Erythroblast (primary cell): ENCODE measurements at regions not wholly inside any gene's neighbourhood (a gene's known extent, or its start where the extent isn't known, plus 50 kb on each side); places are given as distances from the start of the nearest gene placed in this dataset.

Experiments
- GATA1 ChIP-seq: IDR thresholded peaks from 2 replicates; pipeline ENCODE4 v1.6.1; 2011; ENCODE audit warnings: low read depth, mild to moderate bottlenecking, control low read depth, low read length, moderate library complexity
- POLR2A ChIP-seq: IDR thresholded peaks from 2 replicates; pipeline ENCODE4 v1.6.1; 2011; ENCODE audit warnings: mild to moderate bottlenecking, low read length

GRCh38 chr10:111656066-111656465, 527.5 kb downstream of the GPAM start:
- TF ChIP-seq POLR2A, result no peak
- no peak for TF ChIP-seq GATA1
